NCI-H748 (cell line): ENCODE measurements at regions not wholly inside any gene's neighbourhood (a gene's known extent, or its start where the extent isn't known, plus 50 kb on each side); places are given as distances from the start of the nearest gene placed in this dataset.
A peak's percentile ranks its signal among the peaks of the same experiment; 100 is the strongest.
"Not testable (repeated sequence)": the region's sequence is repeated elsewhere in the genome, so short reads cannot be mapped to it uniquely, and the experiment has no call there.

ENCODE experiments used
- DNase-seq: peaks from one replicate; lab custom pipeline; 2025; ENCODE audit not compliant: unreplicated experiment; lab: John Stamatoyannopoulos, UW

- no peak for DNase-seq
These were observed 52.0 kb upstream of the FYN start for GRCh38 chr6:111925296-111925695.

GRCh38 chr6:111926731-111927302 is 53.6 kb upstream of the FYN start:
- DNase-seq, result no peak

- peak; percentile 99 for DNase-seq
These were observed 54.1 kb upstream of the FYN start for GRCh38 chr6:111927321-111927720.

GRCh38 chr6:111928139-111928538 is 54.9 kb upstream of the FYN start:
- DNase-seq, result no peak

- peak; percentile 97 for DNase-seq
These were observed 61.4 kb upstream of the FYN start for GRCh38 chr6:111934611-111935010.

GRCh38 chr6:111936718-111937117 is 63.5 kb upstream of the FYN start:
- DNase-seq, result no peak

- DNase-seq, result peak; percentile 75
These were observed 65.5 kb upstream of the FYN start for GRCh38 chr6:111938710-111939109.

GRCh38 chr6:111939902-111940301 is 66.7 kb upstream of the FYN start:
- no peak for DNase-seq

GRCh38 chr6:111940801-111941200 is 67.5 kb upstream of the FYN start:
- no peak for DNase-seq

GRCh38 chr6:111941686-111942330 is 68.6 kb upstream of the FYN start:
- DNase-seq, result no peak

- DNase-seq, result no peak
These were observed 69.3 kb upstream of the FYN start for GRCh38 chr6:111942561-111942960.

- DNase-seq, result no peak
These were observed 70.0 kb upstream of the FYN start for GRCh38 chr6:111943266-111943665.

- no peak for DNase-seq
These were observed 70.5 kb upstream of the FYN start for GRCh38 chr6:111943726-111944125.

GRCh38 chr6:111944541-111944940 is 71.3 kb upstream of the FYN start:
- DNase-seq, result peak; percentile 82

- DNase-seq, result peak; percentile 34
These were observed 76.3 kb upstream of the FYN start for GRCh38 chr6:111949546-111949945.

- DNase-seq, result not testable (repeated sequence)
These were observed 76.7 kb upstream of the FYN start for GRCh38 chr6:111949984-111950383.

- peak; percentile 98 for DNase-seq
These were observed 77.6 kb upstream of the FYN start for GRCh38 chr6:111950661-111951496.

- DNase-seq, result peak; percentile 36
These were observed 78.3 kb upstream of the FYN start for GRCh38 chr6:111951497-111952085.

- DNase-seq, result no peak
These were observed 79.0 kb upstream of the FYN start for GRCh38 chr6:111952274-111952673.

- peak; percentile 12 for DNase-seq
These were observed 79.7 kb upstream of the FYN start for GRCh38 chr6:111952821-111953540.

GRCh38 chr6:111956098-111956497 is 82.8 kb upstream of the FYN start:
- no peak for DNase-seq
